GM19351 (cell line): ENCODE measurements at regions not wholly inside any gene's neighbourhood (a gene's known extent, or its start where the extent isn't known, plus 50 kb on each side); places are given as distances from the start of the nearest gene placed in this dataset.
A peak's percentile ranks its signal among the peaks of the same experiment; 100 is the strongest.
"Not testable (repeated sequence)": the region's sequence is repeated elsewhere in the genome, so short reads cannot be mapped to it uniquely, and the experiment has no call there.

ENCODE experiments used
- ATAC-seq: cut with Tn5 transposase; IDR thresholded peaks from one replicate; pipeline ENCODE4 v1.9.1; 2021; ENCODE audit warnings: mild to moderate bottlenecking, moderate library complexity; ENCODE audit not compliant: unreplicated experiment

DNA sequence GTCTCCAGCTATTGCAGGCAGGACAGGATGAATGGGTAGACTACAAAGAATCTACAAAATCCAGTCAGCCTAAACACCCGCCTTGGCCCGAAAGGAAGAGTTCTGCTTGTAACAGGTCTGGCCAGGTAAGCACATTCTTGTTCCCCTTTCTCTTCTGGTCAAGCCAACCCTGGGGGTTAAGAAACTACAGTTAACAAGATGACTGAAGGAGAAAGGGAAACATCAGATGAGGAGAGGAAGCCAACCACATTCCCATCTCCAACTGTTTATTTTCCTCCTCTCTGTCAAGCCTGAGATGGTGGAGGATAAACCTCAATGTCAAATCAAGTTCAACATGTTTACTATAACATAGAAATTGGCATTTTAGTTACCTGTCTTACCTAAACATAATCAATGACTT lies 198.9 kb downstream of the IPMK start:
- ATAC-seq: no peak

DNA sequence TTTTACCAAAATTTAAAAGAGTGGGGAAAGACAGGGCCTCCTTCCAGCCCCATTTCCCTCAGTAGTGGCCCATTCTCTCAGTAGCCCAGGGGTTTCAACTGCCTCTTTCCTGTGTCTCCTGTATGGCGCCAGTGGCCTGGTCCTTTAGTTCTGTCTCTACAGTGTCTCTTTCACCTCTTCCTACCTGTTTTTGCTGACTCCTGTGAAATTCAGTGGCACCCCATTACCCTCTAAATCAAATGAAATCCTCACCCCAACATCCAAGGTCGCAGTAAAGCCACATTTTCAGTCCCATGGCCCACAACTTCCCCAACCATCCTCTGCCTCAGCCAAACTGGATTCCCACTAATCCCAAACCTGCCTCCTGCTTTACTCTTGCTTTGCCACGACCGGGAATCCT lies 200.7 kb downstream of the IPMK start:
- ATAC-seq: no peak

GRCh38 chr10:58066126-58066525 lies 201.6 kb downstream of the IPMK start:
- no peak for ATAC-seq

DNA sequence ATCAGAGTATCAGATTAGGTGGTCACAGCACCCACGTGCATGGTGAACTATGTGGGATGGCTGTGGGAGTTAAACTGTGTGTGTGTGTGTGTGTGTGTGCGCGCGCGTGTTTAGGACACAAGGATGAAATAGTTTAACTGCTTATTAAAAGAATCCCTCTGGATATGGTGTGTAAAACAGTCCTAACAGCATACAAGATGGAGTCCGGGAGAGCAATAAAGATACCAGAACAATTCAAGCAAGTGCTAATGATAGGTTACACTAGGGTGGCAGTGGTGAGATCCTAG lies 202.2 kb downstream of the IPMK start:
- ATAC-seq: no peak

- ATAC-seq: peak; percentile 55
These were observed 202.8 kb downstream of the IPMK start for GRCh38 chr10:58064714-58065528.

- ATAC-seq: no peak
These were observed 203.7 kb downstream of the IPMK start for GRCh38 chr10:58063861-58064480.

- ATAC-seq: not testable (repeated sequence)
These were observed 209.0 kb downstream of the IPMK start for GRCh38 chr10:58058683-58059082.

- no peak for ATAC-seq
These were observed 212.8 kb downstream of the IPMK start for GRCh38 chr10:58054881-58055280.

GRCh38 chr10:58052772-58053171 lies 214.9 kb downstream of the IPMK start:
- ATAC-seq: no peak

DNA sequence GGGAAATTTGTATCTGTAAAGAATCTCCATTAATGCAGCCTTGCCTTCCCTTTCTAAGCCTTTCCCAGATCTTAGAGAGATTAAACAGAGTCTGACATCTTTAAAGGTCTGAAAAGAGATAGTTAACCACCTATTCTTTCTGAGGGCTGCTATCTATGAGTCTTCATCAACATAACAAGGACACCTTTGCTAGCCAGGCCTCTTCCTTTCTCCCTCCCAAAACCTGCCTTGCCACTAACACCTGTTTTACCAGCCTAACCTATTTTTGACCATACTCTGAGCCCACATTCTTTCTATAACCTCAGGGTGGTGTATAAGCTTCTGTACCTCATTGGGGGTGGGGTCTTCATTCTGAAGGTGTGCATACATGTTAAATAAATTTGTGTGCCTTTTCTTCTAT lies 217.1 kb downstream of the IPMK start:
- no peak for ATAC-seq

DNA sequence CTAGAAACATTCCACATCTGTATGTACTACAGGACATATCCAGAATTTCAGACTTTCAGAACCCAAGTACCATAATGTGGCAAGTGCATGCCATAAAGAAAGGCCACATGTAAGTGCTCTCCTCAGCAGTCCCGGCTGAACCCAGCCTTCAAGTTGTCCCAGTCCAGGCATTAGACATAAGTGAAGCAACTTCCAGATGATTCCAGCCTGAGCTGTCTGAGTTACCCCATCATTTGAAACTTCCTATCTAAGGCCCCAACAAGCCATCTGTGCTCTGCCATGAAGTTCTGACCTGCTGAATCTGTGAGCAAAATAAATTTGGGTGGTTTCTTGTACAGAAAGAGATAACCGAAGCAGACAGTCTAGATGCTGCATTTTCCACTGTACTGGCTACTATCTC lies 218.8 kb downstream of the IPMK start:
- ATAC-seq: no peak

DNA sequence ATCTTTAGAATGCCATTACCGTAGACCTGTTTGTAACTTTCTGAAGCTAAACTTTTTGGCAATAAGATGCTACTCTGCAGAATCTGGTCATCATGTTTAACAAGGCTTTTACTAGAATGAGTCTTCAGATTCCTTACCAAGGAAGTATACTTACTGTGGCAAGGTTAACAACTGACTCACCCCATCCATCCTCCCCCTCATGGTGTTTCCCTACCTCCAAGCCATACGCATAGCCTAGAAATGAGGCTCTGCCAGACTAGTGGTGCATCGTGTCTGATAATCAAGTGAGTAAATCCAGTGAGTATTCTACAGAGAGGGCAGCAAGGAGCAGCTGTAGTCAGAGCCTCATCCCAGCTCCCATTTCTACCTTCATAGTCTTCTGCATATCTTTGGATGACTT lies 223.6 kb downstream of the IPMK start:
- no peak for ATAC-seq

DNA sequence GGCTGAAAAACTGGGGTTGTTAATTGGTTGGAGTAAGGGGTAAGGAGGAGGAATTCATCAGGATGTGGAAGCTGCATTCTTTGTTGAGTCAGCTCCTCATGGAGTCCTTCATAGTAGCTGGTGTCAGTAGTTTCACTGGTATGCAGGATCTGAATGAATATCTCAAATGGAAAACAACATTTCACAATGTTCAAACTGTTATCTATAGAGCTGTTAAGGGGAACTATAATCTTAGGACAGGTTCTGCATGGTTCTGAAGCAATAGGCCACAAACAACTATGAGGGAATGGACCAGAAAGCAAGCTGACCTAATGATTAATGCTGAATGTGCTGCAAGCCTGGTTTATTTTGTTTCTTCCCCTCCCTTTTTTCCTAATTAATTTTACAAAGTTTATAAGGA lies 225.8 kb downstream of the IPMK start:
- no peak for ATAC-seq

DNA sequence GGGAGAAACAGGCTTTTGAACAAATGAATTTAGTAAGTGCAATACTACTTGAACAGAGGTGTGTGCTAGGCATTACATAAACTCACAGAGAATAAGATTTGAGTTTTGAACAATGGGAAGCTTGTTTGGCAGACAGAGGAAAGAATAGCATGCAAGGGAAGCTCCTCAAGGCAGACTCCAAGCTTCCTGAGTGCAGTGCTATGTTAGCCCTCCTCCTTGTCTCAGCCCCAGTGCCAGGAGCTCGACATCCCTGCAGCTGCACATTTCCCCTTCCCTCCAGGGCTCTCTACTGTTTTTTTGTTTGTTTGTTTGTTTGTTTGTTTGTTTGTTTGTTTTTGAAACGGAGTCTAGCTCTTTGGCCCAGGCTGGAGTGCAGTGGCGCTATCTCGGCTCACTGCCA lies 237.5 kb downstream of the IPMK start:
- no peak for ATAC-seq

DNA sequence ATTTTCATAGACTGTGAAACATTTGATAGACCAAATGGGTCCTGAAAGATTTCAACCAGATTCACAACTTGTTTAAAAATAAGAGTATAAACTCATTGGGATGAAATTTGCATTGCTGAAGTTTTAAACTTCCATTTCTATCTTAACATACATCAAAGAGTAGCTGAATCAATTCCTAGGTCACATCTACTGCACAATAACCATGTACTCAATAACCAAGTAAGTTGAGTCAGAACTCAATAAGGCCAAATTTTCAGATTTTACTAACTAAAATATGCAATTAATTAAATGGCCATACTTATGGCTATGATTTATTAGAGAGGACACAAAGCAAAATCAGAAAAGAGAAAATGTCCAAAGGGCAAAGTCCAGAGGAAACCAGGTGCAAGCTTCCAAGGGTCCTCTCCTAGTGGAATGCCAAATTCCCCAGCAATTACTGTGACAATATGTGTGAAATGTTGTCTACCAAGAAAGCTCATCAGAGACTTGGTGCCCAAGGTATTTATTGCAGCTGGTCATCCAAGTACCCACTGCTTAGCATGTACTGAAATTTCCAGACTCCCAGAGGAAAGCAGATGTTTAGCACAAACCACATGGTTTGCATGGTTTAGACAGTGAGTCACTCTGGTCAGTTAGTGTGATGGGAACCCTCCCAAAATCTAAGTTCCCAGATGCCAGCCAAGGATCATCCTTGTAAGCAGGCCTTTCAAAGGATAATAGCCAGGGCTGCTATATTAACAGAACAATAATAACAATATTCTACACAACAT lies 238.9 kb downstream of the IPMK start:
- no peak for ATAC-seq

DNA sequence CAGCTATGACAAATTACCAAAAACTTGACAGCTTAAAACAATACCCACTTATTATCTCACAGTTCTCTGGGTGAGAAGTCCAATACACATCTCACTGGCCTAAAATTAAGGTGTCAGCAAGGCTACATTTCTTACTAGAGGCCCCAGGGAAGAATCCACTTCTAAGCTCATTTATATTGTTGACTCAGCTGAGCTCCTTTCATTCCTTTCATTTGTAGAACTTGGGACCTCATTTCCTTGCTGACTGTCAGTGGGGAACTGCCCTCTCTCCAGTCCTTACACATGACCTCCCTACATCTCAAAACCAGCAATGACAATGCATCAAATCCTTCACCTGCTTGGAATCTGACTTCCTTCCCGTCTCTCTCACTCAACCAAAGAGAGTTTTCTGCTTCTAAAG lies 240.3 kb downstream of the IPMK start:
- no peak for ATAC-seq

DNA sequence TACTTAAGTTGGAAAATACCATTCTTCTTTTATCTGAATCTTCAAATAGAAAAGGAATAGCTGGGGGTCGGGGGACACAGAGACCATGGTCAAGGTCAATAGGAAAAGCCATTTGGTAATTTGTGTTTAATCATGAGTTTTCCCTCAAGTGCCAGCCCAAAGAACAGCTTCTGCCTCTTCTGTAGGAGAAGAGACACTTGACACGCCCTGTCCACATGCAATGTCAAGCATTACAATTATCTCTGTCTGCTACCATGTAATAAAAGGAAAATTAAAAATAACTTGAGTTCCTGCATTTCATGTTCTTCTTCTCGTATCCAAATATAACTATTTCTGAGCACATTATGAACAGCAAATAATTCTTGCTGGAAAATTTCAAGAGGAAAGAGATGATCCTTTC lies 241.7 kb downstream of the IPMK start:
- ATAC-seq: no peak

GRCh38 chr10:58023341-58024073 lies 244.2 kb downstream of the IPMK start:
- ATAC-seq: no peak

- ATAC-seq: no peak
These were observed 247.7 kb downstream of the IPMK start for GRCh38 chr10:58019863-58020537.

- ATAC-seq: no peak
These were observed 249.9 kb downstream of the IPMK start for GRCh38 chr10:58017719-58018367.
